CD4-positive, alpha-beta T cell (primary cell): ENCODE measurements at regions not wholly inside any gene's neighbourhood (a gene's known extent, or its start where the extent isn't known, plus 50 kb on each side); places are given as distances from the start of the nearest gene placed in this dataset.

Source experiments
- ATAC-seq: fragments of 200-7000 bp; cut with Tn5 transposase; one replicate; pipeline ENCODE4 v1.10.0; 2022; ENCODE audit warnings: mild to moderate bottlenecking; ENCODE audit not compliant: poor library complexity
- CTCF ChIA-PET: fragments of 350-600 bp; sonication (Branson Sonifier 250); formaldehyde crosslinking; loops from one replicate; lab custom pipeline; 2021; ENCODE audit warnings: antibody characterized with exemption, inconsistent platforms; lab: Charles Lee
- POLR2A ChIA-PET: fragments of 350-600 bp; sonication (Branson Sonifier 250); formaldehyde crosslinking; loops from one replicate; lab custom pipeline; 2021; ENCODE audit warnings: antibody characterized with exemption, inconsistent platforms; lab: Charles Lee
- DNase-seq, 14 experiments: peaks; one replicate each; pipeline ENCODE4 v3.0.0-alpha.2; 2013 to 2020; ENCODE audit warnings: mixed read lengths in 2 of 14
- H3K27ac ChIP-seq, 2 donors: one replicate each; pipeline versions ENCODE4 v1.5.1 to v1.7.0; 2013; ENCODE audit warnings: low read length in 2 of 2, low read depth in 1 of 2, mild to moderate bottlenecking in 1 of 2
- H3K27me3 ChIP-seq, 2 experiments: 1 replicate in 1 of 2; 2 replicates in 1 of 2; pipeline versions ENCODE4 v1.6.1 to v1.7.0; 2013; ENCODE audit warnings: low read length in 2 of 2, control low read depth in 1 of 2, mild to moderate bottlenecking in 1 of 2, moderate library complexity in 1 of 2; ENCODE audit not compliant: insufficient read depth in 2 of 2, control insufficient read depth in 1 of 2
- H3K36me3 ChIP-seq: one replicate; pipeline ENCODE4 v1.6.1; 2013; ENCODE audit warnings: low read length, control low read depth; ENCODE audit not compliant: insufficient read depth
- H3K4me1 ChIP-seq: one replicate; pipeline ENCODE4 v1.6.1; 2013; ENCODE audit warnings: low read length, control low read depth; ENCODE audit not compliant: insufficient read depth
- H3K4me3 ChIP-seq: one replicate; pipeline ENCODE4 v1.5.1; 2013; ENCODE audit warnings: mild to moderate bottlenecking, low read length, moderate library complexity
- H3K9me3 ChIP-seq, 2 experiments: 1 replicate in 1 of 2; 2 replicates in 1 of 2; pipeline versions ENCODE4 v1.6.1 to v1.7.0; 2013; ENCODE audit warnings: low read length in 2 of 2, mild to moderate bottlenecking in 2 of 2, control low read depth in 1 of 2, moderate library complexity in 1 of 2; ENCODE audit not compliant: control insufficient read depth in 1 of 2, insufficient read depth in 1 of 2
- H3K27ac Mint-ChIP-seq: one replicate; pipeline ENCODE4 v1.8.0; 2020; ENCODE audit warnings: mixed read lengths
- H3K27me3 Mint-ChIP-seq: one replicate; pipeline ENCODE4 v1.8.0; 2021; ENCODE audit warnings: mixed read lengths
- H3K36me3 Mint-ChIP-seq: one replicate; pipeline ENCODE4 v1.8.0; 2021; ENCODE audit warnings: low read depth, mixed read lengths
- H3K4me1 Mint-ChIP-seq: one replicate; pipeline ENCODE4 v1.8.0; 2021; ENCODE audit warnings: low read depth, mixed read lengths
- H3K4me3 Mint-ChIP-seq: one replicate; pipeline ENCODE4 v1.8.0; 2020; ENCODE audit warnings: mild to moderate bottlenecking, mixed read lengths
- H3K9me3 Mint-ChIP-seq: one replicate; pipeline ENCODE4 v1.8.0; 2020; ENCODE audit warnings: mixed read lengths
- intact Hi-C, 2 experiments: fragments of 100-400 bp; cut with DNase I in 1 of 2; cut with micrococcal nuclease in 1 of 2; formaldehyde crosslinking; loops; one replicate each; pipeline versions ENCODE4 v1.15.1 to v1.9.0; 2023 to 2025; cut with DNase I, micrococcal nuclease
- TF ChIP-seq, protein P1 (sequence below): fragments of 200-600 bp; IDR thresholded peaks from one replicate; pipeline ENCODE4 v1.8.0; 2022; ENCODE audit warnings: antibody characterized with exemption, mild to moderate bottlenecking

- TF ChIP-seq, protein P1, sequence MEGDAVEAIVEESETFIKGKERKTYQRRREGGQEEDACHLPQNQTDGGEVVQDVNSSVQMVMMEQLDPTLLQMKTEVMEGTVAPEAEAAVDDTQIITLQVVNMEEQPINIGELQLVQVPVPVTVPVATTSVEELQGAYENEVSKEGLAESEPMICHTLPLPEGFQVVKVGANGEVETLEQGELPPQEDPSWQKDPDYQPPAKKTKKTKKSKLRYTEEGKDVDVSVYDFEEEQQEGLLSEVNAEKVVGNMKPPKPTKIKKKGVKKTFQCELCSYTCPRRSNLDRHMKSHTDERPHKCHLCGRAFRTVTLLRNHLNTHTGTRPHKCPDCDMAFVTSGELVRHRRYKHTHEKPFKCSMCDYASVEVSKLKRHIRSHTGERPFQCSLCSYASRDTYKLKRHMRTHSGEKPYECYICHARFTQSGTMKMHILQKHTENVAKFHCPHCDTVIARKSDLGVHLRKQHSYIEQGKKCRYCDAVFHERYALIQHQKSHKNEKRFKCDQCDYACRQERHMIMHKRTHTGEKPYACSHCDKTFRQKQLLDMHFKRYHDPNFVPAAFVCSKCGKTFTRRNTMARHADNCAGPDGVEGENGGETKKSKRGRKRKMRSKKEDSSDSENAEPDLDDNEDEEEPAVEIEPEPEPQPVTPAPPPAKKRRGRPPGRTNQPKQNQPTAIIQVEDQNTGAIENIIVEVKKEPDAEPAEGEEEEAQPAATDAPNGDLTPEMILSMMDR = no peak
- Mint-ChIP-seq H3K4me3 (no peak overlapping the region), H3K4me1 (no peaks in the 10 kb centered on the region), H3K36me3 (no peaks in the 10 kb centered on the region), H3K27me3 (no peaks in the 10 kb centered on the region), H3K9me3 (no peaks in the 10 kb centered on the region), H3K27ac (no peak overlapping the region)
- DNase-seq (no peak), ATAC-seq (no peak)
- no peak overlapping the region for H3K27ac ChIP-seq
- ChIA-PET CTCF (no interaction called here), POLR2A (no interaction called here)
- H3K4me3 ChIP-seq = no peak overlapping the region
- H3K36me3 ChIP-seq = no peaks in the 10 kb centered on the region
- H3K4me1 ChIP-seq = no peaks in the 10 kb centered on the region
- intact Hi-C loops = no loop called here
- no peaks in the 10 kb centered on the region for H3K27me3 ChIP-seq
- H3K9me3 ChIP-seq = no peaks in the 10 kb centered on the region
Observed at GRCh38 chr1:72915581-72915980, 633.2 kb upstream of the NEGR1 start.

DNA sequence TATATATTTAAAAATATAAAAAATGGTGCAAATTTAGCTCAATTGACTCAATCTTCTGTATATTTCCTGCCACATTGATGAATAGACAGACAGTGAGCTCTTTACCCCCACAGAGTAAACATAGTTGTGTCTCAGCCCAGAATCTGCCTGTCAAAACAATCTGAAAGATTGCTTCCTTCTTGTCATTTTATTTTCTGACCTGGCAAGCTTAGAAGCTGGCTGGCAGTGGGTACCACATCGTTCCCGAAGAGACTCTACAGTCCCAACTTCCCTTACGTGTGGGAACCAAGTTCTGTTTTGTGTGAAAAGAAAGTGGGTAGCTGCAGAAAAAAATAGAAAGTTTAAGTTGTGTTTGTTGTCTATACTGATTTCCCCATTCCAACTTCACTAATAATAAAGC, 629.3 kb upstream of the NEGR1 start:
- H3K4me1 Mint-ChIP-seq = no peaks in the 10 kb centered on the region
- ATAC-seq (no peak), DNase-seq (no peak)
- no peaks in the 10 kb centered on the region for H3K36me3 Mint-ChIP-seq
- ChIA-PET CTCF (no interaction called here), POLR2A (no interaction called here)
- no peaks in the 10 kb centered on the region for H3K36me3 ChIP-seq
- H3K4me3 ChIP-seq = no peak overlapping the region
- TF ChIP-seq, protein P1 = no peak
- no peaks in the 10 kb centered on the region for H3K4me1 ChIP-seq
- no peak overlapping the region for H3K27ac ChIP-seq
- intact Hi-C loops = no loop called here
- H3K27me3 Mint-ChIP-seq = no peaks in the 10 kb centered on the region
- no peaks in the 10 kb centered on the region for H3K9me3 Mint-ChIP-seq
- H3K4me3 Mint-ChIP-seq = no peak overlapping the region
- no peaks in the 10 kb centered on the region for H3K9me3 ChIP-seq
- H3K27me3 ChIP-seq = no peaks in the 10 kb centered on the region
- no peak overlapping the region for H3K27ac Mint-ChIP-seq

GRCh38 chr1:72896256-72896655, 613.9 kb upstream of the NEGR1 start:
- Mint-ChIP-seq H3K27me3 (no peaks in the 10 kb centered on the region), H3K4me3 (no peak overlapping the region), H3K9me3 (peaks cover 5% of the 10 kb centered on the region), H3K4me1 (no peaks in the 10 kb centered on the region), H3K27ac (no peak overlapping the region), H3K36me3 (no peaks in the 10 kb centered on the region)
- ATAC-seq (no peak), DNase-seq (no peak)
- TF ChIP-seq, protein P1 = no peak
- Histone ChIP-seq H3K4me3 (no peak overlapping the region), H3K27me3 (no peaks in the 10 kb centered on the region), H3K36me3 (no peaks in the 10 kb centered on the region), H3K27ac (no peak overlapping the region), H3K9me3 (no peaks in the 10 kb centered on the region), H3K4me1 (no peaks in the 10 kb centered on the region)
- intact Hi-C loops = no loop called here
- ChIA-PET POLR2A (no interaction called here), CTCF (no interaction called here)
